ENCODE measurements at regions not wholly inside any gene's neighbourhood (a gene's known extent, or its start where the extent isn't known, plus 50 kb on each side); places are given as distances from the start of the nearest gene placed in this dataset.

- Histone ChIP-seq H3K4me1 (ENCODE audit: insufficient read depth) (no peaks in the 10 kb centered on the region), H3K4me3 (no peak overlapping the region), H3K36me3 (no peaks in the 10 kb centered on the region), H3K9me3 (no peaks in the 10 kb centered on the region), H3K27ac (no peak overlapping the region), H3K27me3 (no peaks in the 10 kb centered on the region)
- 39 to 44% (median 40%) methylated on average over 5 of the region's 5 CpGs for WGBS, 3 donors
- DNase-seq = no peak
- TF ChIP-seq CTCF (IDR thresholded peaks at IDR 0.05) = no peak
- no peak for TF ChIP-seq EP300 (IDR thresholded peaks at IDR 0.05)
- no peak for TF ChIP-seq POLR2A (IDR thresholded peaks at IDR 0.05)
- intact Hi-C loops (cut with DNase I) = loop anchor here in 1 of 4 donors (2.0 kb wide), 1 partner anchor 53 kb away; no protein-coding TSS in a partner anchor
Observed at GRCh38 chr12:11961686-11962085, 109.1 kb upstream of the BCL2L14 start.

- Histone ChIP-seq H3K4me1 (ENCODE audit: insufficient read depth) (no peaks in the 10 kb centered on the region), H3K27me3 (no peaks in the 10 kb centered on the region), H3K27ac (no peak overlapping the region), H3K4me3 (no peak overlapping the region), H3K9me3 (no peaks in the 10 kb centered on the region), H3K36me3 (no peaks in the 10 kb centered on the region)
- 94 to 97% (median 95%) methylated on average over 5 of the region's 5 CpGs for WGBS, 3 donors
- intact Hi-C loops (cut with DNase I) = no loop called here
- TF ChIP-seq EP300 (IDR thresholded peaks at IDR 0.05) (no peak), CTCF (IDR thresholded peaks at IDR 0.05) (no peak), POLR2A (IDR thresholded peaks at IDR 0.05) (no peak)
- DNase-seq = no peak
Observed at GRCh38 chr12:11962860-11963259, 107.9 kb upstream of the BCL2L14 start.

- no peaks in the 10 kb centered on the region for H3K27me3 ChIP-seq
- DNase-seq = no peak
- intact Hi-C loops (cut with DNase I) = no loop called here
- no peaks in the 10 kb centered on the region for H3K4me1 ChIP-seq (ENCODE audit: insufficient read depth)
- TF ChIP-seq POLR2A (IDR thresholded peaks at IDR 0.05) (no peak), CTCF (IDR thresholded peaks at IDR 0.05) (no peak), EP300 (IDR thresholded peaks at IDR 0.05) (no peak)
- no peak overlapping the region for H3K27ac ChIP-seq
- no peaks in the 10 kb centered on the region for H3K9me3 ChIP-seq
- WGBS, 3 donors = 79 to 84% (median 84%) methylated on average over 12 of the region's 12 CpGs
- H3K36me3 ChIP-seq = no peaks in the 10 kb centered on the region
- no peak overlapping the region for H3K4me3 ChIP-seq
Observed at GRCh38 chr12:11963841-11964471, 106.8 kb upstream of the BCL2L14 start.

GRCh38 chr12:11965258-11965910 is 105.4 kb upstream of the BCL2L14 start:
- Histone ChIP-seq H3K27me3 (no peaks in the 10 kb centered on the region), H3K9me3 (no peaks in the 10 kb centered on the region), H3K4me1 (ENCODE audit: insufficient read depth) (no peaks in the 10 kb centered on the region), H3K36me3 (no peaks in the 10 kb centered on the region), H3K4me3 (no peak overlapping the region), H3K27ac (no peak overlapping the region)
- DNase-seq = no peak
- WGBS, 3 donors = 87 to 89% (median 88%) methylated on average over 9 of the region's 9 CpGs
- no peak for TF ChIP-seq POLR2A (IDR thresholded peaks at IDR 0.05)
- TF ChIP-seq EP300 (IDR thresholded peaks at IDR 0.05) = no peak
- no peak for TF ChIP-seq CTCF (IDR thresholded peaks at IDR 0.05)
- intact Hi-C loops (cut with DNase I) = no loop called here

Measured in ovary (tissue), 7 donors.